ENCODE measurements at regions not wholly inside any gene's neighbourhood (a gene's known extent, or its start where the extent isn't known, plus 50 kb on each side); places are given as distances from the start of the nearest gene placed in this dataset.

- TF ChIP-seq LEF1 (IDR thresholded peaks at IDR 0.05; ENCODE audit: borderline replicate concordance) (no peak), TARDBP (IDR thresholded peaks at IDR 0.05) (no peak), FOXM1 (IDR thresholded peaks at IDR 0.05; ENCODE audit: borderline replicate concordance) (no peak), HDGF (IDR thresholded peaks at IDR 0.05; ENCODE audit: borderline replicate concordance) (no peak), SUZ12 (IDR thresholded peaks at IDR 0.05) (no peak), ARNT (IDR thresholded peaks at IDR 0.05) (no peak), BHLHE40 (IDR thresholded peaks at IDR 0.05; ENCODE audit: borderline replicate concordance) (no peak), SP1 (IDR thresholded peaks at IDR 0.05) (no peak)
Observed at GRCh38 chr12:115264605-115265004, 580.6 kb upstream of the TBX3 start.
